ENCODE measurements at regions not wholly inside any gene's neighbourhood (a gene's known extent, or its start where the extent isn't known, plus 50 kb on each side); places are given as distances from the start of the nearest gene placed in this dataset.

DNA sequence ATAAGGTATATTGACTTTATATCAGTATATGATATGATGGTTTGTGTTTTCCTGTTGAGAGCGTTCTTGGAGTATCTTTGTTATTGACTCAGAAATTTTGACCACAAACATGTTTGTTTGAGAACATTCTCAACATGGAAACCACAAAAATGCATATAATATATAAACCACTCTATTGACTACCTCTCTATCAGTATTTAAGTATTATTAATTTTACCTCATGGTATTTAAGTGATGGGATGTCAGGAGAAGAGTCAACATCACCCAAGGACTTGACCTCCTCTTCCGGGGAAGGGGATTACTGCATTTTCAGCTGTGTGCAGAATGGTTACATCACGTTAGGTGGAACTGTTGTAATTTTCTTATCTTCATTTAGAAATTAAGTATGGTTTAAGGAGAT is 54.3 kb upstream of the PUDP start:
- CTCF ChIA-PET, result no interaction called here
- no peaks in the 10 kb centered on the region for H3K79me2 ChIP-seq (ENCODE audit: low read depth)
- H4K20me1 ChIP-seq (ENCODE audit: insufficient read depth), result no peaks in the 10 kb centered on the region
- H2AFZ ChIP-seq, result no peak overlapping the region
- H3K4me1 ChIP-seq (replicated peaks; ENCODE audit: insufficient read depth), result peaks cover 27% of the 10 kb centered on the region
- no peaks in the 10 kb centered on the region for H3K9me2 ChIP-seq (ENCODE audit: insufficient read depth)
- H3K27ac ChIP-seq, result no peak overlapping the region
- no TSS peak for BruUV-seq (replicated peaks)
- H3K4me2 ChIP-seq, result no peak overlapping the region
- no peaks in the 10 kb centered on the region for H3K27me3 ChIP-seq (ENCODE audit: insufficient read depth, low read depth)
- no peaks in the 10 kb centered on the region for H3K9me3 ChIP-seq (ENCODE audit: insufficient read depth, low read depth)
- H3K4me3 ChIP-seq, result no peak overlapping the region
- H3F3A ChIP-seq (ENCODE audit: insufficient read depth, low read depth), result peaks cover 11% of the 10 kb centered on the region; the same call in 1 of the 2 replicates
- DNase-seq, result peak in 1 of 2 experiments; percentile 72
- intact Hi-C loops (cut with micrococcal nuclease; ENCODE audit: unreplicated experiment), result no loop called here
- POLR2A ChIA-PET (ENCODE audit: unreplicated experiment), result no interaction called here
- TF ChIP-seq, protein P1, sequence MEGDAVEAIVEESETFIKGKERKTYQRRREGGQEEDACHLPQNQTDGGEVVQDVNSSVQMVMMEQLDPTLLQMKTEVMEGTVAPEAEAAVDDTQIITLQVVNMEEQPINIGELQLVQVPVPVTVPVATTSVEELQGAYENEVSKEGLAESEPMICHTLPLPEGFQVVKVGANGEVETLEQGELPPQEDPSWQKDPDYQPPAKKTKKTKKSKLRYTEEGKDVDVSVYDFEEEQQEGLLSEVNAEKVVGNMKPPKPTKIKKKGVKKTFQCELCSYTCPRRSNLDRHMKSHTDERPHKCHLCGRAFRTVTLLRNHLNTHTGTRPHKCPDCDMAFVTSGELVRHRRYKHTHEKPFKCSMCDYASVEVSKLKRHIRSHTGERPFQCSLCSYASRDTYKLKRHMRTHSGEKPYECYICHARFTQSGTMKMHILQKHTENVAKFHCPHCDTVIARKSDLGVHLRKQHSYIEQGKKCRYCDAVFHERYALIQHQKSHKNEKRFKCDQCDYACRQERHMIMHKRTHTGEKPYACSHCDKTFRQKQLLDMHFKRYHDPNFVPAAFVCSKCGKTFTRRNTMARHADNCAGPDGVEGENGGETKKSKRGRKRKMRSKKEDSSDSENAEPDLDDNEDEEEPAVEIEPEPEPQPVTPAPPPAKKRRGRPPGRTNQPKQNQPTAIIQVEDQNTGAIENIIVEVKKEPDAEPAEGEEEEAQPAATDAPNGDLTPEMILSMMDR (conservative IDR thresholded peaks at IDR 0.05), result no peak
- TF ChIP-seq EZH2 (IDR thresholded peaks at IDR 0.05; ENCODE audit: low read depth), result no peak
- H3K36me3 ChIP-seq (ENCODE audit: low read depth), result no peaks in the 10 kb centered on the region

DNA sequence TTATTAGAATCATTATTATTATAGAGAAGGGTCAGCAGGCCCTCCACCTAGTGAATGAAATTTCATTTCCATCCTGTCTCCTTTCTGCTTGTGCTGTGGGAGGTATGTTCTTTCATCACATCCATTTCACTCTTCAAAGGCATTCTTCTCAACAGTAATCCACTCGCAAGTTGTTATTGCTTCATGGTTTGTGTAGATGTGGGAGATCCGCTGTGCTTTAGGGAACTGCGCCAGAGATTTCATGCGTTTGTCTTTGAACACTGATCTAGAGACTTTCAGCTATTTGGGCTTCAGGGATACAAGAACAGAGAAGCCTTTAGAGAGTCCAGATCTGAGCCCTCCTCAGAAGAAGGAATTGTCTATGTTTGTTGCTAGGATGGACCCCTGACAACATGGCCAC is 53.5 kb upstream of the PUDP start:
- Histone ChIP-seq H3F3A (ENCODE audit: insufficient read depth, low read depth) (peaks cover 11% of the 10 kb centered on the region; the same call in 1 of the 2 replicates), H3K9me2 (ENCODE audit: insufficient read depth) (no peaks in the 10 kb centered on the region), H3K27ac (no peak overlapping the region), H3K4me2 (no peak overlapping the region), H3K9me3 (ENCODE audit: insufficient read depth, low read depth) (no peaks in the 10 kb centered on the region), H4K20me1 (ENCODE audit: insufficient read depth) (no peaks in the 10 kb centered on the region), H3K36me3 (ENCODE audit: low read depth) (no peaks in the 10 kb centered on the region), H3K4me3 (no peak overlapping the region), H2AFZ (no peak overlapping the region), H3K27me3 (ENCODE audit: insufficient read depth, low read depth) (no peaks in the 10 kb centered on the region), H3K79me2 (ENCODE audit: low read depth) (no peaks in the 10 kb centered on the region), H3K4me1 (replicated peaks; ENCODE audit: insufficient read depth) (peaks cover 27% of the 10 kb centered on the region)
- ChIA-PET POLR2A (ENCODE audit: unreplicated experiment) (no interaction called here), CTCF (no interaction called here)
- BruUV-seq (replicated peaks), result no TSS peak
- intact Hi-C loops (cut with micrococcal nuclease; ENCODE audit: unreplicated experiment), result no loop called here
- TF ChIP-seq, protein P1 (conservative IDR thresholded peaks at IDR 0.05), result no peak
- no peak for TF ChIP-seq EZH2 (IDR thresholded peaks at IDR 0.05; ENCODE audit: low read depth)
- DNase-seq, result no peak

DNA sequence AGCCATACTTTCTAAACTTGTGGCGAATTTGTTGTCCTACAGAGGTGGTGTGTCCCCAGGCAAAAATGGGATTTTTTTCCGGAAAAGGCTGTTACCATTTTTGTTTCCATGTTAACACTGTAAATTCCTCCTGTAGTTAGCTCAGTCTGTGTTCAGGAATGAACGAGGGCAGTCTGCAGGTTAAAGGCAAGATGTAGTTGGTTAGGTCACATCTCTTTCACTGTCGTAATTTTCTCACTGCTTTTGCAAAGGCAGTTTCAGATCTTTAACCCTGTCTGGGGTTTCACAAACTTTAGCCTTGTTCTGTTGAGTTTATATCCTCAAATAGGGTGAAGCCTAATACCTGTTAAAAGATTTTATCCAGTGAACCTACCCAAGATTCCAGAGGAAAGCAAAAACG is 50.5 kb upstream of the PUDP start:
- intact Hi-C loops (cut with micrococcal nuclease; ENCODE audit: unreplicated experiment), result no loop called here
- no TSS peak for BruUV-seq (replicated peaks)
- Histone ChIP-seq H3K9me2 (ENCODE audit: insufficient read depth) (no peaks in the 10 kb centered on the region), H3K27me3 (ENCODE audit: insufficient read depth, low read depth) (no peaks in the 10 kb centered on the region), H3F3A (ENCODE audit: insufficient read depth, low read depth) (peaks cover 11% of the 10 kb centered on the region; the same call in 1 of the 2 replicates), H4K20me1 (ENCODE audit: insufficient read depth) (no peaks in the 10 kb centered on the region), H3K4me1 (replicated peaks; ENCODE audit: insufficient read depth) (peaks cover 27% of the 10 kb centered on the region), H3K79me2 (ENCODE audit: low read depth) (no peaks in the 10 kb centered on the region), H3K4me2 (no peak overlapping the region), H3K27ac (no peak overlapping the region), H3K4me3 (no peak overlapping the region), H2AFZ (no peak overlapping the region), H3K36me3 (ENCODE audit: low read depth) (no peaks in the 10 kb centered on the region), H3K9me3 (ENCODE audit: insufficient read depth, low read depth) (no peaks in the 10 kb centered on the region)
- TF ChIP-seq, protein P1 (conservative IDR thresholded peaks at IDR 0.05), result no peak
- no peak for TF ChIP-seq EZH2 (IDR thresholded peaks at IDR 0.05; ENCODE audit: low read depth)
- DNase-seq, result no peak
- CTCF ChIA-PET, result no interaction called here
- POLR2A ChIA-PET (ENCODE audit: unreplicated experiment), result no interaction called here
